Endothelial cell of umbilical vein (primary cell): ENCODE measurements at regions not wholly inside any gene's neighbourhood (a gene's known extent, or its start where the extent isn't known, plus 50 kb on each side); places are given as distances from the start of the nearest gene placed in this dataset.

Experiments
- BruUV-seq: library from RNA; stranded (reverse); fragments of 400-500 nt; replicated peaks from 2 replicates; lab custom pipeline; 2021; lab: Mats Ljungman, UMichigan
- CTCF ChIA-PET: fragments of 300-600, 350-600 bp; sonication (Branson Sonifier 250); formaldehyde crosslinking; loops from one replicate; lab custom pipeline; 2021; ENCODE audit warnings: antibody characterized with exemption, inconsistent platforms; lab: Charles Lee
- POLR2A ChIA-PET: fragments of 300-600, 350-600 bp; sonication (Branson Sonifier 250); formaldehyde crosslinking; loops from one replicate; lab custom pipeline; 2021; ENCODE audit warnings: antibody characterized with exemption, inconsistent platforms; lab: Charles Lee
- DNase-seq: peaks from one replicate; pipeline ENCODE4 v3.0.0-alpha.2; 2011; ENCODE audit warnings: low read depth, low spot score
- FAIRE-seq: peaks from 2 replicates; lab custom pipeline; 2011; peaks lifted over from hg19 to GRCh38; lab: Jason Lieb, UNC
- H2AFZ ChIP-seq: 2 replicates; pipeline ENCODE4 v1.6.0; 2012; ENCODE audit warnings: low read depth, low read length, control low read depth, inconsistent platforms
- H3K27ac ChIP-seq: 2 replicates; pipeline ENCODE4 v1.5.1; 2011; ENCODE audit warnings: low read depth, mild to moderate bottlenecking, control low read depth, low read length, moderate library complexity; ENCODE audit not compliant: insufficient read depth
- H3K27me3 ChIP-seq, 2 experiments: 2 replicates each; pipeline versions ENCODE4 v1.6.0 to v1.6.1; 2011; ENCODE audit warnings: low read length in 2 of 2, mixed read lengths in 1 of 2; ENCODE audit not compliant: control insufficient read depth in 2 of 2, insufficient read depth in 2 of 2
- H3K36me3 ChIP-seq, 2 experiments: 2 replicates in 1 of 2; 3 replicates in 1 of 2; pipeline ENCODE4 v1.5.1; 2011; ENCODE audit warnings: low read length in 2 of 2, mild to moderate bottlenecking in 1 of 2, moderate library complexity in 1 of 2; ENCODE audit not compliant: control insufficient read depth in 2 of 2, insufficient read depth in 2 of 2; ENCODE audit errors: extremely low read depth in 1 of 2
- H3K4me1 ChIP-seq: 3 replicates; pipeline ENCODE4 v1.5.1; 2011; ENCODE audit warnings: mild to moderate bottlenecking, low read length; ENCODE audit not compliant: control insufficient read depth, insufficient read depth; ENCODE audit errors: extremely low read depth
- H3K4me2 ChIP-seq: 2 replicates; pipeline ENCODE4 v1.6.1; 2011; ENCODE audit warnings: low read length, control low read depth, mixed read lengths; ENCODE audit not compliant: insufficient read depth
- H3K4me3 ChIP-seq, 3 experiments: fragments of 200-600 bp in 1 of 3; sonication (generic), shearing (Covaris generic) in 1 of 3; replicated peaks in 1 of 3; 2 replicates each; pipeline ENCODE4 v1.5.1; 2011 to 2016; ENCODE audit warnings: control low read depth in 3 of 3, low read length in 3 of 3, mild to moderate bottlenecking in 2 of 3, inconsistent platforms in 1 of 3, low read depth in 1 of 3, moderate library complexity in 1 of 3; ENCODE audit not compliant: insufficient read depth in 1 of 3
- H3K79me2 ChIP-seq: 2 replicates; pipeline ENCODE4 v1.6.0; 2012; ENCODE audit warnings: low read length, inconsistent platforms; ENCODE audit not compliant: control insufficient read depth, insufficient read depth
- H3K9ac ChIP-seq: replicated peaks from 2 replicates; pipeline ENCODE3; 2011; ENCODE audit warnings: low read length, control low read depth; ENCODE audit not compliant: insufficient read depth; ENCODE audit errors: extremely low read depth
- H3K9me1 ChIP-seq: replicated peaks from 3 replicates; pipeline ENCODE4 v1.6.0; 2011; ENCODE audit warnings: mild to moderate bottlenecking, low read length; ENCODE audit not compliant: control insufficient read depth, insufficient read depth; ENCODE audit errors: extremely low read depth
- H3K9me3 ChIP-seq: replicated peaks from 2 replicates; pipeline ENCODE4 v1.5.1; 2012; ENCODE audit warnings: low read length, inconsistent platforms; ENCODE audit not compliant: control insufficient read depth, insufficient read depth
- H4K20me1 ChIP-seq: replicated peaks from 2 replicates; pipeline ENCODE3; 2011; ENCODE audit warnings: mild to moderate bottlenecking, low read length; ENCODE audit not compliant: control insufficient read depth, insufficient read depth; ENCODE audit errors: extremely low read depth
- CTCF ChIP-seq, 2 donors: IDR thresholded peaks; 1 replicate in 1 of 2; 2 replicates in 1 of 2; pipeline ENCODE4 v1.5.1; 2011; ENCODE audit warnings: low read length in 2 of 2, mild to moderate bottlenecking in 2 of 2, moderate library complexity in 2 of 2, control low read depth in 1 of 2, inconsistent platforms in 1 of 2, low read depth in 1 of 2; ENCODE audit not compliant: insufficient read depth in 1 of 2; ENCODE audit errors: extremely low read depth in 1 of 2
- EZH2 ChIP-seq: IDR thresholded peaks from 2 replicates; pipeline ENCODE4 v1.6.1; 2012; ENCODE audit warnings: borderline replicate concordance, low read depth, mild to moderate bottlenecking, moderate library complexity, low read length, inconsistent platforms; ENCODE audit not compliant: severe bottlenecking
- FOS ChIP-seq: IDR thresholded peaks from 2 replicates; pipeline ENCODE4 v1.6.1; 2011; ENCODE audit warnings: mild to moderate bottlenecking, low read length, moderate library complexity, borderline replicate concordance; ENCODE audit not compliant: insufficient read depth
- GATA2 ChIP-seq: IDR thresholded peaks from 2 replicates; pipeline ENCODE4 v1.7.0; 2011; ENCODE audit warnings: low read depth, mild to moderate bottlenecking, moderate library complexity, mixed read lengths, low read length; ENCODE audit not compliant: insufficient read length, insufficient read depth
- JUN ChIP-seq: IDR thresholded peaks from 2 replicates; pipeline ENCODE4 v1.6.1; 2011; ENCODE audit warnings: borderline replicate concordance, low read depth; ENCODE audit not compliant: insufficient read length, insufficient read depth
- MAX ChIP-seq: IDR thresholded peaks from 2 replicates; pipeline ENCODE4 v1.6.1; 2011; ENCODE audit not compliant: insufficient read depth, insufficient read length
- MYC ChIP-seq: IDR thresholded peaks from one replicate; pipeline ENCODE4 v1.6.1; 2011; ENCODE audit warnings: mild to moderate bottlenecking, low read depth, low read length
- POLR2A ChIP-seq: IDR thresholded peaks from 2 replicates; pipeline ENCODE4 v1.6.1; 2012; ENCODE audit warnings: low read depth, mild to moderate bottlenecking, control low read depth, low read length
- POLR2AphosphoS5 ChIP-seq: IDR thresholded peaks from 2 replicates; pipeline ENCODE4 v1.6.1; 2012; ENCODE audit warnings: low read depth, mild to moderate bottlenecking, control low read depth, low read length, moderate library complexity; ENCODE audit not compliant: insufficient read depth
- dilution Hi-C: fragments of 300-500 bp; cut with MboI; formaldehyde crosslinking; loops from one replicate; pipeline ENCODE4 v1.15.0; 2019; ENCODE audit warnings: low sequenced_read_pairs; ENCODE audit not compliant: extremely low pct_ligation_motif_present
- intact Hi-C: fragments of 100-400 bp; cut with micrococcal nuclease; formaldehyde crosslinking; loops from one replicate; pipeline ENCODE4 v1.10.0; 2022

- POLR2A ChIA-PET = no interaction called here
- intact Hi-C loops = no loop called here
- Histone ChIP-seq H3K79me2 (no peaks in the 10 kb centered on the region), H3K9me1 (no peaks in the 10 kb centered on the region), H3K27ac (no peak overlapping the region), H3K4me3 (no peak overlapping the region), H2AFZ (no peak overlapping the region), H3K4me1 (no peaks in the 10 kb centered on the region), H3K4me2 (no peak overlapping the region), H3K9ac (no peak overlapping the region), H3K36me3 (no peaks in the 10 kb centered on the region), H4K20me1 (no peaks in the 10 kb centered on the region), H3K27me3 (peaks cover 8 to 11% of the 10 kb centered on the region in 2 experiments), H3K9me3 (no peaks in the 10 kb centered on the region)
- DNase-seq = no peak
- TF ChIP-seq MYC (no peak), POLR2AphosphoS5 (no peak), POLR2A (no peak), MAX (no peak), GATA2 (no peak), FOS (no peak), JUN (no peak), EZH2 (no peak), CTCF (IDR thresholded peaks at IDR 0.05; ENCODE audit: extremely low read depth in 1 of 2, insufficient read depth in 1 of 2, low read depth in 1 of 2, low read length in 2 of 2) (no peak)
- CTCF ChIA-PET = no interaction called here
- dilution Hi-C loops = no loop called here
- no peak for FAIRE-seq
- BruUV-seq = no TSS peak
Measured at GRCh38 chr10:2942938-2943337, 124.4 kb upstream of the PFKP start.
